K562 (cell line): ENCODE measurements at regions not wholly inside any gene's neighbourhood (a gene's known extent, or its start where the extent isn't known, plus 50 kb on each side); places are given as distances from the start of the nearest gene placed in this dataset.
A peak's percentile ranks its signal among the peaks of the same experiment; 100 is the strongest.

Experiments
- ATAC-seq: fragments of 200-7000 bp; cut with Tn5 transposase; 3 replicates; pipeline ENCODE4 v1.9.1; 2020; ENCODE audit warnings: moderate library complexity
- BruUV-seq: library from RNA; stranded (reverse); fragments of 400-500 nt; replicated peaks from 2 replicates; lab custom pipeline; 2021; lab: Mats Ljungman, UMichigan
- CTCF ChIA-PET: fragments of 300-600 bp; formaldehyde crosslinking; extraction: SDS; loops from one replicate; lab custom pipeline; 2021; ENCODE audit warnings: low intra/inter-chr PET ratio; lab: Yijun Ruan, JAX
- POLR2A ChIA-PET: fragments of 300-600, 350-650 bp; sonication (Branson Sonifier 250); formaldehyde crosslinking; extraction: SDS; loops from one replicate; lab custom pipeline; 2021; ENCODE audit warnings: antibody characterized with exemption, inconsistent platforms; lab: Yijun Ruan, JAX
- DNase-seq, 4 experiments: peaks; one replicate each; pipeline versions ENCODE4 v3.0.0 to v3.0.0-alpha.2; 2011 to 2018; ENCODE audit warnings: low spot score in 3 of 4, mixed read lengths in 3 of 4; ENCODE audit errors: extremely low read depth in 1 of 4
- FAIRE-seq: peaks from 2 replicates; lab custom pipeline; 2011; peaks lifted over from hg19 to GRCh38; lab: Jason Lieb, UNC
- H2AFZ ChIP-seq: 2 replicates; pipeline ENCODE4 v1.6.0; 2011; ENCODE audit warnings: low read depth, low read length, control low read depth, inconsistent platforms
- H3K27ac ChIP-seq: fragments of 200-600 bp; 3 replicates; pipeline ENCODE4 v1.8.0; 2011; ENCODE audit warnings: low read depth, mild to moderate bottlenecking, control low read depth, inconsistent platforms, low read length, moderate library complexity, mixed read lengths; ENCODE audit errors: extremely low read depth
- H3K27me3 ChIP-seq, 2 experiments: fragments of 300-600 bp in 1 of 2; 2 replicates in 1 of 2; 3 replicates in 1 of 2; pipeline versions ENCODE4 v1.6.0 to v1.8.0; 2011; ENCODE audit warnings: inconsistent platforms in 2 of 2, low read length in 2 of 2, mild to moderate bottlenecking in 1 of 2, mixed read lengths in 1 of 2, moderate library complexity in 1 of 2; ENCODE audit not compliant: control insufficient read depth in 2 of 2, insufficient read depth in 2 of 2
- H3K36me3 ChIP-seq: fragments of 300-600 bp; 3 replicates; pipeline ENCODE4 v1.8.0; 2011; ENCODE audit warnings: mild to moderate bottlenecking, low read length, inconsistent platforms; ENCODE audit not compliant: control insufficient read depth, insufficient read depth
- H3K4me1 ChIP-seq, 2 experiments: fragments of 200-600 bp in 1 of 2; replicated peaks in 1 of 2; 2 replicates in 1 of 2; 3 replicates in 1 of 2; pipeline versions ENCODE4 v1.5.1 to v1.8.0; 2011; ENCODE audit warnings: inconsistent platforms in 2 of 2, low read length in 2 of 2, mild to moderate bottlenecking in 1 of 2, mixed read lengths in 1 of 2, moderate library complexity in 1 of 2; ENCODE audit not compliant: control insufficient read depth in 2 of 2, insufficient read depth in 2 of 2
- H3K4me2 ChIP-seq: 2 replicates; pipeline ENCODE4 v1.6.1; 2011; ENCODE audit warnings: low read length, control low read depth, inconsistent platforms, mixed read lengths; ENCODE audit not compliant: insufficient read depth
- H3K4me3 ChIP-seq: fragments of 200-600 bp; sonication (generic), shearing (Covaris generic); 2 replicates; pipeline ENCODE4 v1.5.1; 2016; ENCODE audit warnings: control low read depth, inconsistent platforms
- H3K79me2 ChIP-seq: fragments of 200-600 bp; 3 replicates; pipeline ENCODE4 v1.8.0; 2011; ENCODE audit warnings: low read length, inconsistent platforms; ENCODE audit not compliant: control insufficient read depth, insufficient read depth
- H3K9ac ChIP-seq, 2 experiments: 2 replicates each; pipeline versions ENCODE4 v1.6.0 to v1.6.1; 2011; ENCODE audit warnings: low read depth in 2 of 2, low read length in 2 of 2, control low read depth in 1 of 2, inconsistent platforms in 1 of 2, mild to moderate bottlenecking in 1 of 2, mixed read lengths in 1 of 2; ENCODE audit not compliant: insufficient read depth in 1 of 2
- H3K9me1 ChIP-seq: one replicate; pipeline ENCODE4 v1.6.0; 2011; ENCODE audit warnings: inconsistent platforms, mild to moderate bottlenecking, low read length, moderate library complexity; ENCODE audit not compliant: control insufficient read depth, insufficient read depth
- H3K9me3 ChIP-seq: replicated peaks from 2 replicates; pipeline ENCODE4 v1.5.1; 2011; ENCODE audit warnings: low read depth, low read length, inconsistent platforms; ENCODE audit not compliant: control insufficient read depth, insufficient read depth
- H4K20me1 ChIP-seq: replicated peaks from 2 replicates; pipeline ENCODE4 v1.6.1; 2011; ENCODE audit warnings: low read length, inconsistent platforms, mixed read lengths; ENCODE audit not compliant: control insufficient read depth, insufficient read depth
- CBX3 ChIP-seq, 2 experiments: IDR thresholded peaks; 1 replicate in 1 of 2; 2 replicates in 1 of 2; pipeline ENCODE4 v1.6.1; 2012; ENCODE audit warnings: inconsistent platforms in 2 of 2, low read length in 2 of 2, borderline replicate concordance in 1 of 2, control low read depth in 1 of 2
- CEBPG ChIP-seq, 3 experiments: fragments of 200-800 bp in 1 of 3; sonication (Bioruptor generic) in 1 of 3; sonication (generic) in 1 of 3; formaldehyde crosslinking in 1 of 3; IDR thresholded peaks in 2 of 3; conservative IDR thresholded peaks in 1 of 3; 2 replicates each; pipeline versions ENCODE4 v1.6.1 to v1.8.0; 2016 to 2022; ENCODE audit warnings: missing compliant biosample characterization in 2 of 3, missing genetic modification characterization in 2 of 3, mild to moderate bottlenecking in 1 of 3, missing genetic modification reagents in 1 of 3
- CTCF ChIP-seq, 3 experiments: IDR thresholded peaks in 2 of 3; conservative IDR thresholded peaks in 1 of 3; 2 replicates each; pipeline ENCODE4 v1.5.1; 2011 to 2012; ENCODE audit warnings: low read length in 3 of 3, mild to moderate bottlenecking in 3 of 3, control low read depth in 2 of 3, improper control_type of control experiment in 1 of 3, inconsistent platforms in 1 of 3, low read depth in 1 of 3, mixed read lengths in 1 of 3, moderate library complexity in 1 of 3; ENCODE audit not compliant: insufficient read depth in 2 of 3
- E2F6 ChIP-seq, 2 experiments: IDR thresholded peaks; 2 replicates each; pipeline ENCODE4 v1.6.1; 2011; ENCODE audit warnings: borderline replicate concordance in 1 of 2, control low read depth in 1 of 2, low read depth in 1 of 2, low read length in 1 of 2, mild to moderate bottlenecking in 1 of 2, mixed read lengths in 1 of 2, moderate library complexity in 1 of 2; ENCODE audit not compliant: insufficient read depth in 1 of 2, insufficient read length in 1 of 2, poor library complexity in 1 of 2, severe bottlenecking in 1 of 2; ENCODE audit errors: extremely low read depth in 1 of 2
- MTA2 ChIP-seq: fragments of 450-650 bp; IDR thresholded peaks from 2 replicates; pipeline ENCODE4 v1.6.1; 2016; ENCODE audit warnings: low read depth
- MTF1 ChIP-seq: fragments of 250-450 bp; sonication (Bioruptor Pico); IDR thresholded peaks from 2 replicates; pipeline ENCODE4 v1.9.0; 2021; ENCODE audit warnings: moderate library complexity, mild to moderate bottlenecking, inconsistent platforms, borderline replicate concordance
- NR2C2 ChIP-seq, 2 experiments: fragments of 200-800 bp in 1 of 2; sonication (Bioruptor generic) in 1 of 2; sonication (generic) in 1 of 2; formaldehyde crosslinking in 1 of 2; IDR thresholded peaks; 2 replicates each; pipeline versions ENCODE4 v1.6.1 to v1.8.0; 2016 to 2022; ENCODE audit warnings: mild to moderate bottlenecking in 1 of 2, missing compliant biosample characterization in 1 of 2, missing genetic modification characterization in 1 of 2, missing genetic modification reagents in 1 of 2
- RAD21 ChIP-seq, 2 experiments: fragments of 250-450 bp in 1 of 2; fragments of 450-650 bp in 1 of 2; sonication (Bioruptor Pico) in 1 of 2; formaldehyde crosslinking in 1 of 2; IDR thresholded peaks in 1 of 2; conservative IDR thresholded peaks in 1 of 2; 2 replicates each; pipeline versions ENCODE4 v1.4.0 to v1.8.0; 2020 to 2022; ENCODE audit warnings: mild to moderate bottlenecking in 2 of 2, moderate library complexity in 1 of 2
- TFAM ChIP-seq: fragments of 250-450 bp; sonication (Bioruptor Pico); conservative IDR thresholded peaks from 2 replicates; pipeline ENCODE4 v1.5.0; 2021; ENCODE audit warnings: mild to moderate bottlenecking, moderate library complexity
- USF1 ChIP-seq: sonication (generic); formaldehyde crosslinking; IDR thresholded peaks from 2 replicates; pipeline ENCODE4 v1.9.0; 2022; ENCODE audit warnings: mild to moderate bottlenecking, missing genetic modification reagents
- ZNF740 ChIP-seq, 3 experiments: fragments of 200-800 bp in 1 of 3; sonication (Bioruptor generic) in 1 of 3; sonication (generic) in 1 of 3; formaldehyde crosslinking in 1 of 3; IDR thresholded peaks; 2 replicates each; pipeline versions ENCODE4 v1.6.1 to v1.8.0; 2016 to 2022; ENCODE audit warnings: mild to moderate bottlenecking in 2 of 3, missing compliant biosample characterization in 2 of 3, missing genetic modification characterization in 2 of 3, missing genetic modification reagents in 1 of 3
- WGBS: fragments of 100-300 bp; shearing (Covaris generic); methylation state at CpG from one replicate; pipeline ENCODE4 v1.1.6; 2016; ENCODE audit warnings: low coverage, mixed read lengths; ENCODE audit not compliant: insufficient coverage; ENCODE audit errors: missing lambda C conversion rate; 5-methylcytosine and 5-hydroxymethylcytosine counted together
- in situ Hi-C: fragments of 300-500 bp; cut with MboI; formaldehyde crosslinking; loops from 4 replicates; pipeline ENCODE4 v1.15.0; 2018; ENCODE audit warnings: inconsistent platforms, mixed read lengths
- intact Hi-C: fragments of 100-400 bp; cut with micrococcal nuclease; formaldehyde crosslinking; loops from 2 replicates; pipeline ENCODE4 v1.14.2; 2022

- no peaks in the 10 kb centered on the region; a peak in 1 of 5 replicates for H3K4me1 ChIP-seq
- POLR2A ChIA-PET, result interaction anchor here (0.7 kb wide), 2 partner anchors 14 to 250 kb away, joined by 3 to 4 read pairs; no protein-coding TSS in a partner anchor
- in situ Hi-C loops, result no loop called here
- peaks cover 0 to 4% of the 10 kb centered on the region in 2 experiments; a peak in 1 of 5 replicates for H3K27me3 ChIP-seq
- H3K9ac ChIP-seq, result no peak overlapping the region
- ATAC-seq (peak; percentile 88), FAIRE-seq (no peak), DNase-seq (peak in 3 of 4 experiments; percentile 16 to 46 (median 40))
- H3K79me2 ChIP-seq, result no peaks in the 10 kb centered on the region
- no peak overlapping the region for H3K27ac ChIP-seq
- BruUV-seq, result no TSS peak
- WGBS, result 2% methylated on average over 19 of the region's 19 CpGs
- no peak overlapping the region for H3K4me2 ChIP-seq
- H3K36me3 ChIP-seq, result no peaks in the 10 kb centered on the region
- H3K4me3 ChIP-seq, result no peak overlapping the region
- CTCF ChIA-PET, result interaction anchor here (0.7 kb wide), 1 partner anchor 599 kb away, joined by 3 read pairs; no protein-coding TSS in a partner anchor
- H3K9me3 ChIP-seq, result no peaks in the 10 kb centered on the region
- no peaks in the 10 kb centered on the region for H3K9me1 ChIP-seq
- H2AFZ ChIP-seq, result no peak overlapping the region
- H4K20me1 ChIP-seq, result no peaks in the 10 kb centered on the region
- intact Hi-C loops, result no loop called here
- no peak for TF ChIP-seq MTF1
- no peak for TF ChIP-seq ZNF740 (CRISPR knock-in tag; IDR thresholded peaks at IDR 0.05)
- TF ChIP-seq ZNF740 (tag; IDR thresholded peaks at IDR 0.05), result no peak
- no peak for TF ChIP-seq E2F6 (IDR thresholded peaks at IDR 0.05; ENCODE audit: borderline replicate concordance in 1 of 2, extremely low read depth in 1 of 2, insufficient read depth in 1 of 2, insufficient read length in 1 of 2, low read depth in 1 of 2, low read length in 1 of 2, poor library complexity in 1 of 2, severe bottlenecking in 1 of 2)
- TF ChIP-seq MTA2, result no peak
- TF ChIP-seq RAD21 (CRISPR knock-in tag; conservative IDR thresholded peaks at IDR 0.05 in 1 of 2, IDR thresholded peaks at IDR 0.05 in 1 of 2), result peak; percentile 12 to 63; a peak in 2 of 4 replicates
- 0 out of 3 replicates have a peak, but pooled peaks of 1 of the 2 experiments have one; percentile 22 for TF ChIP-seq CBX3 (IDR thresholded peaks at IDR 0.05; ENCODE audit: borderline replicate concordance in 1 of 2, low read length in 2 of 2)
- TF ChIP-seq NR2C2 (CRISPR knock-in tag; IDR thresholded peaks at IDR 0.05), result no peak
- TF ChIP-seq NR2C2 (tag; IDR thresholded peaks at IDR 0.05), result no peak
- no peak for TF ChIP-seq CEBPG (CRISPR knock-in tag; IDR thresholded peaks at IDR 0.05)
- no peak for TF ChIP-seq CEBPG (tag; conservative IDR thresholded peaks at IDR 0.05 in 1 of 2, IDR thresholded peaks at IDR 0.05 in 1 of 2)
- no peak for TF ChIP-seq TFAM (CRISPR knock-in tag)
- peak; percentile 57 to 63 (median 62) for TF ChIP-seq CTCF (IDR thresholded peaks at IDR 0.05 in 2 of 3, conservative IDR thresholded peaks at IDR 0.05 in 1 of 3; ENCODE audit: insufficient read depth in 2 of 3, low read depth in 1 of 3, low read length in 3 of 3)
- TF ChIP-seq USF1 (CRISPR knock-in tag), result no peak
Measured at GRCh38 chr1:230581446-230582079, 60.7 kb upstream of the COG2 start.
